HT1080 (cell line): ENCODE measurements at regions not wholly inside any gene's neighbourhood (a gene's known extent, or its start where the extent isn't known, plus 50 kb on each side); places are given as distances from the start of the nearest gene placed in this dataset. TPM values are rescaled to one million over a fixed set of nuclear protein-coding genes. Genes with fewer than 3 reads are reported as not detected.
A peak's percentile ranks its signal among the peaks of the same experiment; 100 is the strongest.

Experiments
- DNase-seq: peaks from one replicate; pipeline ENCODE4 v3.0.0-alpha.2; 2015; ENCODE audit warnings: low read depth
- small RNA-seq: library from RNA; depleted of rRNA; stranded (forward); fragments of <200 nt; gene quantifications from one replicate; pipeline ENCODE3, GENCODE V24; 2014

DNA sequence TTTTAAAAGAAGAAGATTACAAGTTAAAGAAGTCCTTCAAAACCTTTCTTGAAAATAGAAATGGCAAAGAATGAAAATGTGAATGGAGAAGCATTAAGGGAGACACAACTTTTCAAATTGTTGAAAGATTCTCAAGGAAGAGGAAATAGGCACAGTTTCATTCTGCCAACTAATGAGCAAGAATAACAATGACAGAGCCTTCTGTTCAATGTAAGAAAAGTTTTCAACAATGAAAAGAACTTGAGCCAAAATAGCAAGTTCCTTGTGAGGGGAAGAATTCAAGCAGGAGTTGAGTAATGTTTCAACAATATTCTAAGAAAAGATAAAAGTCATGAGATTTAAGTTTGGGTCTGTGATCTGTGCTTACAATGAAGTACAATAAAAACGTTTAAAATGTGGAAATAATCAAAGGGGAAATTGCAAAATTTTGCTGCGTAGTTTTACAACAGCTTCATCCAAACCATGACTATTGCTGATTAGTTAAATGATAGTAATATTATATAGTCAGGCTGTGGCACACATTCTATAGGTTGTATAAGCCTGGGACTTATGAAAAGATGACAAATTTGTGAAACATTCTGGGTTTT, 122.6 kb downstream of the METTL4 start:
- no peak for DNase-seq

DNA sequence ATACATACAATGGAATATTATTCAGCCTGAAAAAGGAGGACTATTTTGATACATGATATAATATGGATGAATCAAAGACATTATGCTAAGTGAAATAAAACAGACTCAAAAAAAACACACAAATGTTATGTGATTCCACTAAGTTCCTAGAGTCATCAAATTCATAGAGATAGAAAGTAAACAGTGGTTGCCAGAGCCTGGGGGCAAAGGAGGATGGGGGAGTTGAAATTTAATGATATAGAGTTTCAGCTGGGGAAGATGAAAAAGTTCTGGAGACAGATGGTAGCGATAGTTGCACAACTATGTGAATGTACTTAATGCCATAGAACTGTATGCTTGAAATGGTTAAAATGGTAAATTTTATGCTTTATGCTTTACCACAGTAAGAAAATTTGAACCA, 119.7 kb downstream of the METTL4 start:
- no peak for DNase-seq

DNA sequence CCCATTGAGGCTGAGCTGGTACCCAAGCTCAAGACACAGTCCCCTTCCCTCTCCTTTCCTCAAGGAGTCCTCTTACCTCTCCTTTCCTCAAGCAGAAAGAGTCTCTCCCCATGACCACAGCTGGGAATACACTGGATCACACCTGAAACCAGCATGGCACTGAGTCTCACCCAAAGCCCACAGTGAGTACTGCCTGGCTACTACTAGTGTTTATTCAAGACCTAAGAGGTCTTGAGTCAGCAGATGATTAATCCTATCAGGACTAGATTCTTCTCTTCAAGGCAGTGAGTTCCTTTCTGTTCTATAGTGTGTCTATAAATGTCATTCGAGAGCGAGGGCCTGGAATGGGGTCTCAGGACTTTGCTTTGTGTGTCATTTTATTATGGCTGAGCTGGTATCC, 111.4 kb downstream of the METTL4 start:
- DNase-seq: peak; percentile 59

DNA sequence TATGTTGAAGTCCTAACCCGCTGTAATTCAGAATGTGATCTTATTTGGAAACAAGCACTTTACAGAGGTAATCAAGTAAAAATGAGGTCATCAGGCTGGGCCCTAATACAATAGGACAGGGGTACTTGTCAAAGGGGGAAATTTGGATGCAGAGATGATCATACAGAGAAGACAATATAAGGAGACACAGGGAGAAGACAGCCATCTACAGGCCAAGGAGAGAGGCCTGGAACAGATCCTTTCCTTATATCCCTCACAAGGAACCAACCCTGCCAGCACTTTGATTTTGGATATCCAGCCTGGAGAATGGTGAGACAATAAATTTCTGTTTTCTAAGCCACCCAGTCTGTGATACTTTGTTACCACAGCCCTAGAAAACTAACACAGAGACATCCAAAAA, 104.3 kb downstream of the METTL4 start:
- no peak for DNase-seq

DNA sequence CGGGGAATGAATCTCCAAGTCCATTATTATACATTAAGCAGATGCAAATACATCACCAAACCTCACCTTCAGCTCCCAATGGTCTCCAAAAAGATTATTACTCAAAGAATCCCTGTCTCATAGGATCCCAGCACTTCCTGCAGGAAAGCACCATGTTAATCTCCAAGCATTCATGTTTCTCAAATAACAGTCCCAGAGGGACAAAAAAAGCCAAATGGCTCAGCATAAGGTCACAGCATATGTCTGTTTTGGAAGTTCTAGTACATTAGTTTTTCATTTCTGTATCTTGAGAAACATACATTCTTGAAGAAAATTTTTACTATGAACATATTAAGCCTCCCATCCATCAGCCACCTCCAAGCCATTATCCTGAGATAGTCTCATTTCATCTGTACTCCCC, 103.3 kb downstream of the METTL4 start:
- DNase-seq: no peak

DNA sequence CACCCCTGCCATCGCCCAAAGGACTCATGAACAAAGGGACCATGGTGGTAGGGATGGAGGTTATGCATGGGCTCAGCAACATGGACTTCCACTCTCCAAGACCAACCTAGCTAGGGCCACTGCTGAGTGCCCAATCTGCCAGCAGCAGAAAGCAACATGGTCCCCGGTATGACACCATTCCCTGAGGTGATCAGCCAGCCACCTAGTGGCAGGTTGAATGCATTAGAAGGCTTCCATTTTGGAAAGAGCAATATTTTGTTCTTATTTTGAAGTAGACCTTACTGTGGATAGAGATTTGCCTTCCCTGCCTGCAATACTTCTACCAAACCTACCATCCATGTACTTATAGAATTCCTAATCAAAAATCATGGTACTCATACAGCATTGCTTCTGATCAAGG, 99.8 kb downstream of the METTL4 start:
- DNase-seq: no peak

DNA sequence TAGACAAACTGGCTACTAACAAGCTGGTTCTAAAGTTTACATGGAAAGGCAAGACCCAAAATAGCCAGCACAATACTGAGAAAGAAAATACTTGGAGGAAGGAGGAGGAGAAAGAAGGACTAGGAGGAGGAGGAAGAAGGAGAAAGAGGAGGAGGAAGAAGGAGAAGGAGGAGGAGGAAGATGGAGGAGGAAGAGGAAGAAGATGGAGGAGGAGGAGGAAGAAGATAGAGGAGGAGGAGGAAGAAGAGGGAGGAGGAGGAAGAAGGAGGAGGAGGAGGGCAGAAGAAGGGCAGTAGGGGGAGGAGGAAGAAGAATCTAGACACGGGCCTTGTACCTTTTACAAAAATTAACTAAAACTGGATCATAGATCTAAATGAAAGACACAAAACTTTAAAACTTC, 92.6 kb downstream of the METTL4 start:
- DNase-seq: no peak

DNA sequence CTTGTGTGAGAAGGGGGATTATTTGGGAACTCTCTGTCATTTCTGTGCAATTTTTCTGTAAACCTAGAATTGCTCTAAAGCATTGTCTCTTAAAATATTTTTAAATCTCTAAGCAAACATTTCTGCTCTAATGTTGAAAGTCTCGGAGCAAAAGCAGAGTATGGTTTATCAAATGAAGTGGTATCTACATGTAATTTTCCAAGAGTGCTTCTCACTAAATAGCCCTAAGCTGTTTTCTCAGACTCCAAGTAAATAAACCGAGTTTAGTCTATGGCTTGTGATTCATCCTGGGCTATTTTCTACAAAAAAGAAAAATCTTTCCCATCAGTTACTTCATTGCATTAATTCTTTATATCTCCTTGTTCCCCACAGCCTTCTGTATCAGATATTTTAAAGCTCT, 90.8 kb downstream of the METTL4 start:
- no peak for DNase-seq

DNA sequence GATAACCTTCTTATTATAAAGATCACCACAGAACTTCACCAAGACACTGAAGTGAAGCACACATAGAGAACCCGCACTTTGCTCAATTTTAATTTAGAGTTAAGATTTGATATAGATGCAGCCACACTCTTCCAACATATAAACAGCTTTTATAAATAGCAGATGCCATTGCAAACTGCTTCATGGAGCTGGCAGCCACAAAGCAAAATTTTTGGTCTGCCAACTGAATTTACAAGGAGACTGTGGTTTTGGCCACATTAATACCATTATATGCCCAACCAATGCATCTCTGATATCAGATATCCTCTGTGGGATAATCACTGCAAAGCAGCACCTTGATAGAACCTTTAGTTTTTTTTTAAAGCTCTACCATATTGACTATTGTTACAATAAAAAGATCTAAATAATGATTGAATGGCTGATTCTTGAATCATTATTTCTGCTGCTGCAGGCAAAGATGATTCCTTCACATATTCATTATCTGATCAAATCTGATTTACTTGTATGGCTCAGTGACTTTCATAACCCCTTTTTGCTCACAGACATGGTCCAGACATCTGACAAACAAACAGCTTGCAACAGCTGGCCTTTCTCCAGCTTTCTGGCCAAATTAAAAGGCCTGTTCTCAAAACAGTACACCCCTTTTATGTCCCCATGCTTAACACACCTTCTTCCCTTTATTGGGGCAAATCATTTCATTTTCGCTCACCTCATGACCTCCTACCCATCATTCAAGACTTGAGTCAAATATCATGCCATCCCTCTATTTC, 88.4 kb downstream of the METTL4 start:
- DNase-seq: no peak

DNA sequence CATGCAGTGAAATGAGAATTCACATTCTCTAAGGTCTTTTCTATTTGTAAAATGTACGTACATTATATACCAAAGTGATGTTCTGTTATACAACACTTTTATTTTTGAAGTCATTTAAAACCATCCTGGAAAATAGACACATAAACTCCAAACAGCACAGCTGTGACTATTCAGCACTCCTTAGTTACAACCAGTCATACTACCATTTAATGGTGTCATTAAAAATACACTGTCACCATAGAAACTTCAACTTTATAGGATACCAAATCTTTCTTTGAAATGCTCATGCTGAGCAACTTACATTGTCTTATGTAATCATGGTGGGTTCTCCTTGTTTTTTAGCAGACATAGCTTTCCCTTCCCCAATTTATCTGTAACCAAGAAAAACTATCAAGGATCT, 85.3 kb downstream of the METTL4 start:
- DNase-seq: no peak

DNA sequence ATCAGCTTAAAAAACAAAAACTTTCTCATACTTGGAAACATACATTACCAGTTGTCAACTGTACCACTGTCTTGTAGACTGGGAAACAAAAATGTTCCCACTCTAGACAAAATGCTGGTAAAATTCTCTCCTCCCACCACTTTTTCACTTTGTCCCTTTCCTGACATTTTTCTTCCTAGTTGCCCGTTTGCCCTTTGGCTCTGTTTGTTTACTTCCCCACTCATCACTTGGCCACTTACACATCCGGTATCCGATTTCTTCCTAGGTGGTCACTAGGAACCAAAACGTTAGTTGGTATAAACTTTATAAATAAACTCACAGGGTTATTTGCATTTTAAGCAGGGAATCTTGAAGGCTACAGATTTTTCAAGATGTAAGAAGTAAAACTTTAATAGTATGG, 84.9 kb downstream of the METTL4 start:
- DNase-seq: no peak

Small RNA genes in the stretch of these regions (small RNA-seq; reads per million reads assigned to genes)
- gene AP005119.1 (not detected), gene COX6CP3 (not detected), gene RN7SKP72 (not detected)
